ENCODE measurements at regions not wholly inside any gene's neighbourhood (a gene's known extent, or its start where the extent isn't known, plus 50 kb on each side); places are given as distances from the start of the nearest gene placed in this dataset.

DNA sequence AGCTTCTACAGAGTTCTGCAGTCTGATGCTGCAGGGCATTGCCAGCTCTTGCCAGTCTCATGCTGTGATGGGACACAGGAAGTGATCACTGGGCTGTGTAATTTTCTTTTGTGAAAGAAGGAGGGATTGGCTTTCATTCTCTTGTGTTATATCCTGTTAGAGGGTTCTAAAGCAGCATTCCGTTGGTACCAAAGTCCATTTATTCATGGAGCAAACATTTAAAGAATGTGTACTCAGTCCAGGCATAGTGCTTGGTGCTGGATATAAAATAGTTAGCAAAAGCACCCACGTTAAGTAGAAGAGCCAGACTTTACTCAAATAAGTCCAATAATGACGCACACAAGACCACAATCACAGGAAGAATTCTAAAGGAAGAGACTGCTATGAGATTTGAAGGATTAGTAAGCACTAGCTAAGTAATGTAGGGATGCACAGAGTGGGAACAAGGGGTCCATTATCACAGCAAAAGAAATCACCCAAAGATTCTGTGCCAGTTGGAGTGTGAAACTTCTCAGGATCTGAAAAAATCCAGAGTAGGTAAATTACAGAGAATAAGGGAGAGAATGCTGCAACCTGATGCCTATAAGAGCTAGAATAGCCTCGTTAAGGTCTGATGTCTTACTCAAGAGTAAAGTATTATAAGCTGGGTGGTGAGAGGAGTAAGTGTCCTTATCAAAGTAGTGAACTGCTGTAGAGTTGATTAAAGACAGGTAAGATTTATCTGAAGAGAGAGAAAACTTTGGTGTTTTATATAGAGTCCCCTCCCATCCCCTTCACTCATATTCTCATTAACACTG, 728.3 kb downstream of the METTL15 start:
- no peaks in the 10 kb centered on the region for H4K20me1 ChIP-seq (ENCODE audit: low read depth, low read length)
- H3K36me3 ChIP-seq (ENCODE audit: low read length), result no peaks in the 10 kb centered on the region
- no peaks in the 10 kb centered on the region for H3K79me2 ChIP-seq (ENCODE audit: insufficient read depth, low read length)
- H2AFZ ChIP-seq (ENCODE audit: low read depth, low read length, severe bottlenecking), result no peak overlapping the region
- TF ChIP-seq EZH2phosphoT487 (conservative IDR thresholded peaks at IDR 0.05; ENCODE audit: low read length), result no peak
- TF ChIP-seq, protein P1, sequence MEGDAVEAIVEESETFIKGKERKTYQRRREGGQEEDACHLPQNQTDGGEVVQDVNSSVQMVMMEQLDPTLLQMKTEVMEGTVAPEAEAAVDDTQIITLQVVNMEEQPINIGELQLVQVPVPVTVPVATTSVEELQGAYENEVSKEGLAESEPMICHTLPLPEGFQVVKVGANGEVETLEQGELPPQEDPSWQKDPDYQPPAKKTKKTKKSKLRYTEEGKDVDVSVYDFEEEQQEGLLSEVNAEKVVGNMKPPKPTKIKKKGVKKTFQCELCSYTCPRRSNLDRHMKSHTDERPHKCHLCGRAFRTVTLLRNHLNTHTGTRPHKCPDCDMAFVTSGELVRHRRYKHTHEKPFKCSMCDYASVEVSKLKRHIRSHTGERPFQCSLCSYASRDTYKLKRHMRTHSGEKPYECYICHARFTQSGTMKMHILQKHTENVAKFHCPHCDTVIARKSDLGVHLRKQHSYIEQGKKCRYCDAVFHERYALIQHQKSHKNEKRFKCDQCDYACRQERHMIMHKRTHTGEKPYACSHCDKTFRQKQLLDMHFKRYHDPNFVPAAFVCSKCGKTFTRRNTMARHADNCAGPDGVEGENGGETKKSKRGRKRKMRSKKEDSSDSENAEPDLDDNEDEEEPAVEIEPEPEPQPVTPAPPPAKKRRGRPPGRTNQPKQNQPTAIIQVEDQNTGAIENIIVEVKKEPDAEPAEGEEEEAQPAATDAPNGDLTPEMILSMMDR (IDR thresholded peaks at IDR 0.05; ENCODE audit: insufficient read depth, low read length, poor library complexity, severe bottlenecking), result no peak
- H3K27me3 ChIP-seq (ENCODE audit: low read length), result no peaks in the 10 kb centered on the region
- H3K4me3 ChIP-seq (ENCODE audit: insufficient read depth, low read length, poor library complexity, severe bottlenecking), result no peak overlapping the region
- H3K27ac ChIP-seq (ENCODE audit: low read depth, low read length), result no peak overlapping the region
- no peak overlapping the region for H3K9ac ChIP-seq (ENCODE audit: low read length)
- no peaks in the 10 kb centered on the region for H3K9me2 ChIP-seq (replicated peaks; ENCODE audit: insufficient read depth, low read length)
- no peaks in the 10 kb centered on the region for H3F3A ChIP-seq (ENCODE audit: insufficient read depth)
- no peaks in the 10 kb centered on the region for H3K9me3 ChIP-seq (ENCODE audit: insufficient read depth, low read length)
- no peak overlapping the region for H3K4me2 ChIP-seq (ENCODE audit: low read depth, low read length, poor library complexity, severe bottlenecking)

GRCh38 chr11:28835790-28836189, 727.6 kb downstream of the METTL15 start:
- Histone ChIP-seq H3K27me3 (ENCODE audit: low read length) (no peaks in the 10 kb centered on the region), H3K4me3 (ENCODE audit: insufficient read depth, low read length, poor library complexity, severe bottlenecking) (no peak overlapping the region), H3K79me2 (ENCODE audit: insufficient read depth, low read length) (no peaks in the 10 kb centered on the region), H4K20me1 (ENCODE audit: low read depth, low read length) (no peaks in the 10 kb centered on the region), H3F3A (ENCODE audit: insufficient read depth) (no peaks in the 10 kb centered on the region), H3K4me2 (ENCODE audit: low read depth, low read length, poor library complexity, severe bottlenecking) (no peak overlapping the region), H3K9me2 (replicated peaks; ENCODE audit: insufficient read depth, low read length) (no peaks in the 10 kb centered on the region), H3K9me3 (ENCODE audit: insufficient read depth, low read length) (no peaks in the 10 kb centered on the region), H3K27ac (ENCODE audit: low read depth, low read length) (no peak overlapping the region), H3K9ac (ENCODE audit: low read length) (no peak overlapping the region), H2AFZ (ENCODE audit: low read depth, low read length, severe bottlenecking) (no peak overlapping the region), H3K36me3 (ENCODE audit: low read length) (no peaks in the 10 kb centered on the region)
- TF ChIP-seq EZH2phosphoT487 (conservative IDR thresholded peaks at IDR 0.05; ENCODE audit: low read length), result no peak
- TF ChIP-seq, protein P1 (IDR thresholded peaks at IDR 0.05; ENCODE audit: insufficient read depth, low read length, poor library complexity, severe bottlenecking), result no peak

DNA sequence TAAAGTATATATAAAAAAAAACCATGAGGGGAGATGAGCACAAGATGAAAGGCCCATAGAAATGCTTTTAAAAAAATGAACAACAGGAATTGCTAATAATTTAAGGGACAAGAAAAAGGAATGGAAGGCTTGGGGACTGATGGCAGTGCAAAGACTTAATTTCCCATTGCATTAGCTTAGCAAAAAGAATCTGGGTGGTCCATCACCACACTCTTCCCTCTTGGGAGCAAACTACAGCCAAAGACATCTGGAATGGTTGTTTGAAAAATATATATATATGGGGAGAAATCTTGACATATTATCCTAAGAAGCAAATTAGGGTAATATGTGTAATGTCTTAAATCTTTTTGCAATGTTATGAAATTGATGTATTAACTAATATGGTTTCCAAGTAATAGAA, 727.1 kb downstream of the METTL15 start:
- Histone ChIP-seq H4K20me1 (ENCODE audit: low read depth, low read length) (no peaks in the 10 kb centered on the region), H3K4me2 (ENCODE audit: low read depth, low read length, poor library complexity, severe bottlenecking) (no peak overlapping the region), H3K27me3 (ENCODE audit: low read length) (no peaks in the 10 kb centered on the region), H3K79me2 (ENCODE audit: insufficient read depth, low read length) (no peaks in the 10 kb centered on the region), H3K9me3 (ENCODE audit: insufficient read depth, low read length) (no peaks in the 10 kb centered on the region), H3K9me2 (replicated peaks; ENCODE audit: insufficient read depth, low read length) (no peaks in the 10 kb centered on the region), H2AFZ (ENCODE audit: low read depth, low read length, severe bottlenecking) (no peak overlapping the region), H3K4me3 (ENCODE audit: insufficient read depth, low read length, poor library complexity, severe bottlenecking) (no peak overlapping the region), H3K9ac (ENCODE audit: low read length) (no peak overlapping the region), H3K36me3 (ENCODE audit: low read length) (no peaks in the 10 kb centered on the region), H3K27ac (ENCODE audit: low read depth, low read length) (no peak overlapping the region), H3F3A (ENCODE audit: insufficient read depth) (no peaks in the 10 kb centered on the region)
- TF ChIP-seq, protein P1 (IDR thresholded peaks at IDR 0.05; ENCODE audit: insufficient read depth, low read length, poor library complexity, severe bottlenecking), result no peak
- no peak for TF ChIP-seq EZH2phosphoT487 (conservative IDR thresholded peaks at IDR 0.05; ENCODE audit: low read length)

Measured in SU-DHL-6 (cell line).